ENCODE measurements at regions not wholly inside any gene's neighbourhood (a gene's known extent, or its start where the extent isn't known, plus 50 kb on each side); places are given as distances from the start of the nearest gene placed in this dataset.

GRCh38 chr20:11193241-11193640 lies 519.4 kb upstream of the JAG1 start:
- Histone ChIP-seq H3K4me3 (ENCODE audit: low read depth in 1 of 2, low read length in 2 of 2) (no peak overlapping the region), H3K4me1 (ENCODE audit: insufficient read depth, low read length) (no peaks in the 10 kb centered on the region), H3K27me3 (ENCODE audit: control insufficient read depth in 1 of 2, insufficient read depth in 2 of 2, low read length in 2 of 2) (no peaks in the 10 kb centered on the region), H3K36me3 (ENCODE audit: insufficient read depth, low read length) (no peaks in the 10 kb centered on the region), H3K9ac (ENCODE audit: low read length) (no peak overlapping the region), H3K9me3 (ENCODE audit: low read length) (no peaks in the 10 kb centered on the region), H3K27ac (ENCODE audit: low read depth, low read length) (no peak overlapping the region)

DNA sequence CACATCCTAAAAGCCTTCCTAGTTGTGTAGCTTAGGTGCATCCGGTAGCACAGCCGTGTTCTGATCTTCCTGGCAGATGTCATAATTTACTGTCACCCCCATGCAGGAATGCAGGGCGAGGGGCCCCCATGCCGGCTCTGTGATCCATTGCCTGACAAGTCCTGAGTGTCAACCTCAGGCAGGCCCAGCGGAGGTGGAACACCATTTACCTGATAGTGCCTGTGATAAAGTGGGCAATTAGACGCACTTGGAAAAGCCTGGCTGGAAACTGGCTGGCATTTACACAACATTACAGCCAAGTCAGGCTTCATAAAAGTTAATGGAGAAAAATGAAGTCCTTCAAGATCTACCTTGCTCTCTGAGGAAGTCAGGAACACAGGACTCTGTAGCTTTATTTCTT lies 521.4 kb upstream of the JAG1 start:
- Histone ChIP-seq H3K9me3 (ENCODE audit: low read length) (no peaks in the 10 kb centered on the region), H3K9ac (ENCODE audit: low read length) (no peak overlapping the region), H3K27ac (ENCODE audit: low read depth, low read length) (no peak overlapping the region), H3K36me3 (ENCODE audit: insufficient read depth, low read length) (no peaks in the 10 kb centered on the region), H3K4me3 (ENCODE audit: low read depth in 1 of 2, low read length in 2 of 2) (no peak overlapping the region), H3K4me1 (ENCODE audit: insufficient read depth, low read length) (no peaks in the 10 kb centered on the region), H3K27me3 (ENCODE audit: control insufficient read depth in 1 of 2, insufficient read depth in 2 of 2, low read length in 2 of 2) (no peaks in the 10 kb centered on the region)

GRCh38 chr20:11195899-11196558 lies 522.2 kb upstream of the JAG1 start:
- Histone ChIP-seq H3K27ac (ENCODE audit: low read depth, low read length) (no peak overlapping the region), H3K4me3 (ENCODE audit: low read depth in 1 of 2, low read length in 2 of 2) (no peak overlapping the region), H3K36me3 (ENCODE audit: insufficient read depth, low read length) (no peaks in the 10 kb centered on the region), H3K27me3 (ENCODE audit: control insufficient read depth in 1 of 2, insufficient read depth in 2 of 2, low read length in 2 of 2) (no peaks in the 10 kb centered on the region), H3K9me3 (ENCODE audit: low read length) (no peaks in the 10 kb centered on the region), H3K4me1 (ENCODE audit: insufficient read depth, low read length) (no peaks in the 10 kb centered on the region), H3K9ac (ENCODE audit: low read length) (no peak overlapping the region)

GRCh38 chr20:11197851-11198250 lies 524.1 kb upstream of the JAG1 start:
- H3K9me3 ChIP-seq (ENCODE audit: low read length): no peaks in the 10 kb centered on the region
- H3K4me1 ChIP-seq (ENCODE audit: insufficient read depth, low read length): no peaks in the 10 kb centered on the region
- no peaks in the 10 kb centered on the region for H3K27me3 ChIP-seq (ENCODE audit: control insufficient read depth in 1 of 2, insufficient read depth in 2 of 2, low read length in 2 of 2)
- H3K9ac ChIP-seq (ENCODE audit: low read length): no peak overlapping the region
- no peak overlapping the region for H3K4me3 ChIP-seq (ENCODE audit: low read depth in 1 of 2, low read length in 2 of 2)
- H3K27ac ChIP-seq (ENCODE audit: low read depth, low read length): no peak overlapping the region
- no peaks in the 10 kb centered on the region for H3K36me3 ChIP-seq (ENCODE audit: insufficient read depth, low read length)

GRCh38 chr20:11200423-11200822 lies 526.6 kb upstream of the JAG1 start:
- Histone ChIP-seq H3K36me3 (ENCODE audit: insufficient read depth, low read length) (no peaks in the 10 kb centered on the region), H3K9me3 (ENCODE audit: low read length) (no peaks in the 10 kb centered on the region), H3K4me1 (ENCODE audit: insufficient read depth, low read length) (peaks cover 6% of the 10 kb centered on the region), H3K4me3 (ENCODE audit: low read depth in 1 of 2, low read length in 2 of 2) (no peak overlapping the region), H3K27ac (ENCODE audit: low read depth, low read length) (no peak overlapping the region), H3K9ac (ENCODE audit: low read length) (no peak overlapping the region), H3K27me3 (ENCODE audit: control insufficient read depth in 1 of 2, insufficient read depth in 2 of 2, low read length in 2 of 2) (no peaks in the 10 kb centered on the region)

DNA sequence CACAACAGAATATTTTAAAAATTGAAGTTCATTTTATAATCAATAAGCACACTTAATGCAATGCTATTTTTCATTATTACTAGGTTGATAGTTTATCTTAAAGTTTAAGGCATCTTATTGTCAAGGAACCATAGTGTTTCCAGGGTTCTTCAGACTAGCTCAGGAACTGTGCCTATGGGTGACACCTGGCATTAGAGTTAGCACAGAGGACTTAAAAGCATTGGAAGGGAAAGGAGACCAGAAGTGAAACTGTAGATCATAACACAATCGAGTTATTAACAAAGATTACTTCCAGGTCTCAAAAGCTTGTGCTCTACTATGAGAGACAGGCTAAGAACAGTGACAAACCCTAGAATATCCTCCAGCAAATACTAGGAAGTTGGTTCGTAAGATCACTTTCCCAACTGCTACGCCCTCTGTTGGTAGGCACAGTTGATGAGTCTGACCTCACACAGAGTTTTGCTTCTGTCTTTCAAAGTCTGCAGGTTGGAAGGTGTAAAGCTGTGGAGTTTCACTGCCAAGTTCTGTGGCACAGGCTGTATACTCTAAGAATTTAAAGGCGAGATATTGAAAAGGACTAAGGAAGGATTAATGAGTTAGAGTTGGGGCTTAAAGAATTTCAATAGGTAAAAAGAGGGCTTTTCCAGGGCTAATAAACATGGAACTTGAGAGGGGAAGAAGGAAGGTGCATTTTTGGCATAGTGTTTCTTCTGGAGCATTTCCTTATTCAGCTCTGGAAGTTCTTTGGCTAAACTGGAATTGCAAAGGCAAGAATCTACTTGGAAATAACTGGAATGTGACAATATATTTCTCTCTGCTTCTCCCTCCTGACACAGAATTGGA lies 531.3 kb upstream of the JAG1 start:
- H3K4me1 ChIP-seq (ENCODE audit: insufficient read depth, low read length): peaks cover 11% of the 10 kb centered on the region

GRCh38 chr20:11205769-11206362 lies 532.1 kb upstream of the JAG1 start:
- H3K27ac ChIP-seq (ENCODE audit: low read depth, low read length): no peak overlapping the region
- H3K36me3 ChIP-seq (ENCODE audit: insufficient read depth, low read length): no peaks in the 10 kb centered on the region
- H3K4me3 ChIP-seq (ENCODE audit: low read depth in 1 of 2, low read length in 2 of 2): no peak overlapping the region
- H3K4me1 ChIP-seq (ENCODE audit: insufficient read depth, low read length): peaks cover 11% of the 10 kb centered on the region
- H3K27me3 ChIP-seq (ENCODE audit: control insufficient read depth in 1 of 2, insufficient read depth in 2 of 2, low read length in 2 of 2): no peaks in the 10 kb centered on the region
- no peak overlapping the region for H3K9ac ChIP-seq (ENCODE audit: low read length)
- no peaks in the 10 kb centered on the region for H3K9me3 ChIP-seq (ENCODE audit: low read length)

More for the DNA sequence above, 531.3 kb upstream of the JAG1 start:
- Histone ChIP-seq H3K9ac (ENCODE audit: low read length) (no peak overlapping the region), H3K27me3 (ENCODE audit: control insufficient read depth in 1 of 2, insufficient read depth in 2 of 2, low read length in 2 of 2) (no peaks in the 10 kb centered on the region), H3K4me3 (ENCODE audit: low read depth in 1 of 2, low read length in 2 of 2) (no peak overlapping the region), H3K9me3 (ENCODE audit: low read length) (no peaks in the 10 kb centered on the region), H3K27ac (ENCODE audit: low read depth, low read length) (no peak overlapping the region), H3K36me3 (ENCODE audit: insufficient read depth, low read length) (no peaks in the 10 kb centered on the region)

DNA sequence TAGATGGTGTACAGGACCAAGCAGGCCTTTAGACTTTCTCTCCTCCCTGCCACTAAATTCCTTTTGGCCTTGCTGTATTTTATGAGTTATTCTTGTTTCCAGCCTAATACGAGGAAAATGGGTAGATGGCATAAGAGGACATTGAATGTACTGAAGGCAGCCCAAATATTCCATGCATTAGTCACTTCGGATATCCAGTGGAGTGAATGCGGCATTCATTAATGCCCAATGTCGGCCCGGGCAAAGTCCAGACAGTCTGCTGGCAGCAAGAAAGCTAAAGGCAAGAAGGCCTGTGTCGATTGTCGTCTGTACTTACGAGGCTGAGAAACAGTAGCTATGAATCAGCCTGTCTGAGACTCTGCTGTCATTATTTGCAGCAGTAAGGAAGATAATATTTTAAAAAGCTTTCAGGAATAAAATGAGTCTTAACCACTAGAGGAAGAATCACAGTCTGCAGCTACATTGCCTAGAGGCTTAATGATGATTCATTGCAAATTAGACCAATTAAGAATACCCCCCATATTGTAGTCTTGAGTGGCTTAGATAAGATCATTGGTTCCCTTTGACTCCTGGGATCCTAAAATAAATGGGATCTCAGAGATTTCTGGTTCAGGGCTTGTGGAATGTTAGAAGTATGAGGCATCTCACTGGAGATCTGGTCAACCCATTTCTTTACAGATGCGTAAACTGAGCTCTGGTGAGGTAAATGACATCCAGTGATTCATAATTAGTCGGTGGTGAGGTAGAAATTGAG lies 534.1 kb upstream of the JAG1 start:
- no peak overlapping the region for H3K27ac ChIP-seq (ENCODE audit: low read depth, low read length)

DNA sequence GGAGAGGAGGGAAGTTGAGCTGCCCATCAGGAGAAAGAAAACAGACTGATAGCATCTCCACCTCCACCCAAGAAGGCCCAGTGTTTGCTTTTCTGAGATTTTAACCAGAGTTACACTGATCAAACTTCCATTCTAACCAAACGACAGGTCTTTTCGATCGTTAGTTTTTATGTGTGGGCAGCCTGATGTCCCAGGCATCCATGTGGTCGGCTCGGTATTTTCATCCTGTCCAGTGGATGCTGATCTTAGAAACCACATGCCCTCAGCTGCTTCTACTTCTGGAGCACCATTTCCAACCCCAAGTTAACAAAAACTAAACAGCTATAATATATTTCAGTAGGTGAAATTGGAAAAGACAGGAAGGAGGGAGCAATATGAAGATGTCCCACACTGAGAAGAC lies 536.8 kb upstream of the JAG1 start:
- Histone ChIP-seq H3K9ac (ENCODE audit: low read length) (no peak overlapping the region), H3K4me1 (ENCODE audit: insufficient read depth, low read length) (peaks cover 3% of the 10 kb centered on the region), H3K4me3 (ENCODE audit: low read depth in 1 of 2, low read length in 2 of 2) (no peak overlapping the region), H3K27me3 (ENCODE audit: control insufficient read depth in 1 of 2, insufficient read depth in 2 of 2, low read length in 2 of 2) (no peaks in the 10 kb centered on the region), H3K27ac (ENCODE audit: low read depth, low read length) (no peak overlapping the region), H3K36me3 (ENCODE audit: insufficient read depth, low read length) (no peaks in the 10 kb centered on the region), H3K9me3 (ENCODE audit: low read length) (no peaks in the 10 kb centered on the region)

More for the DNA sequence above, 534.1 kb upstream of the JAG1 start:
- Histone ChIP-seq H3K4me3 (ENCODE audit: low read depth in 1 of 2, low read length in 2 of 2) (no peak overlapping the region), H3K27me3 (ENCODE audit: control insufficient read depth in 1 of 2, insufficient read depth in 2 of 2, low read length in 2 of 2) (no peaks in the 10 kb centered on the region), H3K4me1 (ENCODE audit: insufficient read depth, low read length) (peaks cover 11% of the 10 kb centered on the region), H3K9me3 (ENCODE audit: low read length) (no peaks in the 10 kb centered on the region), H3K36me3 (ENCODE audit: insufficient read depth, low read length) (no peaks in the 10 kb centered on the region), H3K9ac (ENCODE audit: low read length) (no peak overlapping the region)

- Histone ChIP-seq H3K27me3 (ENCODE audit: control insufficient read depth in 1 of 2, insufficient read depth in 2 of 2, low read length in 2 of 2) (no peaks in the 10 kb centered on the region), H3K4me1 (ENCODE audit: insufficient read depth, low read length) (no peaks in the 10 kb centered on the region), H3K36me3 (ENCODE audit: insufficient read depth, low read length) (no peaks in the 10 kb centered on the region), H3K9ac (ENCODE audit: low read length) (no peak overlapping the region), H3K4me3 (ENCODE audit: low read depth in 1 of 2, low read length in 2 of 2) (no peak overlapping the region), H3K27ac (ENCODE audit: low read depth, low read length) (no peak overlapping the region), H3K9me3 (ENCODE audit: low read length) (no peaks in the 10 kb centered on the region)
These were observed 538.5 kb upstream of the JAG1 start for GRCh38 chr20:11212272-11212671.

DNA sequence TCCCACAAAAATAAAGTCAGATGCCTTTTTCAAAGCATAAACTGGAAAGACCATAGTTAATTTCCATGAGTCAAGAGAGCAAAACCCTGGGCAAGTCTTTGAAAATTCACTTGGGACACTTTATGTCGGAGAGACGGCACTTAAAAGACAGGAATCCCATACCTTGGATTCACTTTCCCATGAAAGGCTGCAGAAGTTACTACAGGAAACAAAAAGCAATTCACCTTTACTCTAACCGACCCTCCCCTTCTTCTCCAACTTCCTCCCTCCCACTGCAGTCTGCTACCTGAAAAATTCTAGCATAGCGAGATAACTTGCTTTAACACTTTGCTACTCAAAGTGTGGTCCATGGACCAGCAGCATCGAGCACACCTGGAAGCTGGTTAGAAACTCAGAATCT lies 539.1 kb upstream of the JAG1 start:
- H3K27me3 ChIP-seq (ENCODE audit: control insufficient read depth in 1 of 2, insufficient read depth in 2 of 2, low read length in 2 of 2): no peaks in the 10 kb centered on the region
- H3K9ac ChIP-seq (ENCODE audit: low read length): no peak overlapping the region
- no peaks in the 10 kb centered on the region for H3K36me3 ChIP-seq (ENCODE audit: insufficient read depth, low read length)

More for the DNA sequence above, 539.1 kb upstream of the JAG1 start:
- no peak overlapping the region for H3K4me3 ChIP-seq (ENCODE audit: low read depth in 1 of 2, low read length in 2 of 2)
- H3K27ac ChIP-seq (ENCODE audit: low read depth, low read length): no peak overlapping the region
- H3K4me1 ChIP-seq (ENCODE audit: insufficient read depth, low read length): no peaks in the 10 kb centered on the region
- no peaks in the 10 kb centered on the region for H3K9me3 ChIP-seq (ENCODE audit: low read length)
